ENCODE measurements at regions not wholly inside any gene's neighbourhood (a gene's known extent, or its start where the extent isn't known, plus 50 kb on each side); places are given as distances from the start of the nearest gene placed in this dataset.

DNA sequence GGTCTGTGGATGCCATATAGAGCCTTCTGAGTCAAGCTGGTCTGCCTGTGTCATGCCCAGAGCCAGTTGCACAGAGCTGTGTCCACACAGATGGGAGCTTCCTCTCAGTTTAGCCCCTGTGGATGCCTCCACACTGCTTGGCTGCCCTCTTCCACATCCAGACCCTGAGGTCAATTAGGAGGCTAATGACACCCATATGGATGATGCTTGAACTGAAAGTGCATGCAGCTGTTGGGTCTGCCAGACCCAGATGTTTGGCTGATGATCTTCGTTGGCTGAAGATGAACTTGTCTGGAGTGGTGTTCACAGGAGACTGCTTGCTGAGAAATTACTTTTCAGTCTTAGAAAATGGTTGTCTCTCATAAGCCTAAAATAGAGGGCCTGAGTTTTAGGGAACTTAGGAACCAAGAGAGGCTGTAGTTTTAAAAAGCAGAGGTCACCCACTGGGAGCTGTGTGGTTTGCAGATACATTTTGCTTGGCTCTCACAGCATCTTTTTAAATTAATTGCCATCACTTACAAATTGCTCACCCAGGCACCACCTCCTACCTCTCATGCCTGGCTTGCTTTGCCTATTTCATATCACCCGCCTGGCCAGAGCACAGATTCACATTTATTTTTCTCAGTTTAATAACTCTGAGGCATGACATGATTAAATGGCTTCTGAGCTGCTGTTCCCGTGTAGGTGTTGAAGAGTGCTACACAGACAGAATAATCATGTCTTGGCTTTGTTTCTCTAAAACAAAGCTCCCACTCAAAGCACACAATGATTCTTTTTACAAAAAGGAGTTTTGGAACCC lies 176.1 kb downstream of the MINAR1 start:
- Histone ChIP-seq H3K9me3 (ENCODE audit: control insufficient read depth, insufficient read depth, low read length) (no peaks in the 10 kb centered on the region), H3K79me2 (ENCODE audit: control insufficient read depth, low read length) (no peaks in the 10 kb centered on the region)

DNA sequence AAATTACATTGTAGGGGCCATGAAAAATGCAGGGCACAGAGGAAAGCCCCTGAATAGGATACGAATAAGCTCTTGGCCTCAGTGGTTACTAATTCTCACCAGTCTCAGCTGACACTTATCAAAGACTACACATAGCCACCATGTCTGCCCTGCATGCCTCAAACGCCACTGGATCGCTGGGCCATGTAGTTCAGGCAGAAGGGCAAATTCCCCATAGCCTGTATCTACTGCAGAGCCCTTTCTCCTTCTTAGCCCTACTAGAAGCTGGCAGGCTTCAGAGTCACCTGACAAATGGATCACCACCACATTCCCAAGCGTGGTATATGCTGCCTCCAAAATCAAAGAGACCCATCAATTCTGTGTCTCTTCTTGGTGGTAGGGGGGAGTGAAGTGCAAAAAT lies 177.4 kb downstream of the MINAR1 start:
- no peak overlapping the region for H3K4me3 ChIP-seq (ENCODE audit: low read length)
- H3K9me3 ChIP-seq (ENCODE audit: control insufficient read depth, insufficient read depth, low read length): no peaks in the 10 kb centered on the region
- no peaks in the 10 kb centered on the region for H3K4me1 ChIP-seq (ENCODE audit: control insufficient read depth, low read length)
- no peaks in the 10 kb centered on the region for H4K20me1 ChIP-seq (ENCODE audit: control insufficient read depth, insufficient read depth, low read depth, low read length)
- H3K4me2 ChIP-seq (ENCODE audit: low read length): no peak overlapping the region
- no peaks in the 10 kb centered on the region for H3K79me2 ChIP-seq (ENCODE audit: control insufficient read depth, low read length)
- no peaks in the 10 kb centered on the region for H3K9me2 ChIP-seq (replicated peaks; ENCODE audit: control insufficient read depth, low read length)
- H3K27me3 ChIP-seq (ENCODE audit: control insufficient read depth, low read length): no peaks in the 10 kb centered on the region
- TF ChIP-seq, protein P1, sequence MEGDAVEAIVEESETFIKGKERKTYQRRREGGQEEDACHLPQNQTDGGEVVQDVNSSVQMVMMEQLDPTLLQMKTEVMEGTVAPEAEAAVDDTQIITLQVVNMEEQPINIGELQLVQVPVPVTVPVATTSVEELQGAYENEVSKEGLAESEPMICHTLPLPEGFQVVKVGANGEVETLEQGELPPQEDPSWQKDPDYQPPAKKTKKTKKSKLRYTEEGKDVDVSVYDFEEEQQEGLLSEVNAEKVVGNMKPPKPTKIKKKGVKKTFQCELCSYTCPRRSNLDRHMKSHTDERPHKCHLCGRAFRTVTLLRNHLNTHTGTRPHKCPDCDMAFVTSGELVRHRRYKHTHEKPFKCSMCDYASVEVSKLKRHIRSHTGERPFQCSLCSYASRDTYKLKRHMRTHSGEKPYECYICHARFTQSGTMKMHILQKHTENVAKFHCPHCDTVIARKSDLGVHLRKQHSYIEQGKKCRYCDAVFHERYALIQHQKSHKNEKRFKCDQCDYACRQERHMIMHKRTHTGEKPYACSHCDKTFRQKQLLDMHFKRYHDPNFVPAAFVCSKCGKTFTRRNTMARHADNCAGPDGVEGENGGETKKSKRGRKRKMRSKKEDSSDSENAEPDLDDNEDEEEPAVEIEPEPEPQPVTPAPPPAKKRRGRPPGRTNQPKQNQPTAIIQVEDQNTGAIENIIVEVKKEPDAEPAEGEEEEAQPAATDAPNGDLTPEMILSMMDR (IDR thresholded peaks at IDR 0.05; ENCODE audit: low read depth, low read length, poor library complexity, severe bottlenecking): no peak
- no peak for TF ChIP-seq EZH2phosphoT487 (IDR thresholded peaks at IDR 0.05; ENCODE audit: borderline replicate concordance, low read length)
- H3K36me3 ChIP-seq (ENCODE audit: control insufficient read depth, low read length): no peaks in the 10 kb centered on the region
- no peak overlapping the region for H3K27ac ChIP-seq (ENCODE audit: low read depth, low read length)
- H3F3A ChIP-seq (ENCODE audit: control insufficient read depth, insufficient read depth): no peaks in the 10 kb centered on the region

More for the DNA sequence above, 176.1 kb downstream of the MINAR1 start:
- Histone ChIP-seq H3K36me3 (ENCODE audit: control insufficient read depth, low read length) (no peaks in the 10 kb centered on the region), H3F3A (ENCODE audit: control insufficient read depth, insufficient read depth) (no peaks in the 10 kb centered on the region), H4K20me1 (ENCODE audit: control insufficient read depth, insufficient read depth, low read depth, low read length) (no peaks in the 10 kb centered on the region), H3K27ac (ENCODE audit: low read depth, low read length) (no peak overlapping the region), H3K27me3 (ENCODE audit: control insufficient read depth, low read length) (no peaks in the 10 kb centered on the region), H3K4me2 (ENCODE audit: low read length) (no peak overlapping the region), H3K4me3 (ENCODE audit: low read length) (no peak overlapping the region), H3K4me1 (ENCODE audit: control insufficient read depth, low read length) (no peaks in the 10 kb centered on the region), H3K9me2 (replicated peaks; ENCODE audit: control insufficient read depth, low read length) (no peaks in the 10 kb centered on the region)
- no peak for TF ChIP-seq EZH2phosphoT487 (IDR thresholded peaks at IDR 0.05; ENCODE audit: borderline replicate concordance, low read length)
- TF ChIP-seq, protein P1 (IDR thresholded peaks at IDR 0.05; ENCODE audit: low read depth, low read length, poor library complexity, severe bottlenecking): no peak

DNA sequence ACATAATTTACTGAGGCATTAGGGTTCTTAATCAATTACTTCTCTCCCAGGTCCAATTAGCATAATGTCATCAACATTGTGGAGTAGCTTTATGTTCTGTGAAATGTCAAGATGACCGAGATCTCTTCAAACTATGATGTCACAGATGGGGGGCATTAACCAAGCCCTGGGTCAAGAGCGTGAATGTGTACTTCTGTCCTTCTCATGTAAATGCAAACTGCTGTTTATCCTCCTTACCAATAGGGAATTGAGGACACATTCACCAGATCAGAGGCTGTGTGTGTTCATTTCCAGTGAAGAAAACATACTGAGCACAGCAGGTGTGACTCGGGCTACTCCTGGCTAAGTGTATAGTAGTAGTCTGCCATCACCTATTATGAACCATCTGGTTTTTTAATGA lies 177.9 kb downstream of the MINAR1 start:
- no peaks in the 10 kb centered on the region for H3K36me3 ChIP-seq (ENCODE audit: control insufficient read depth, low read length)
- no peak overlapping the region for H3K4me3 ChIP-seq (ENCODE audit: low read length)
- H4K20me1 ChIP-seq (ENCODE audit: control insufficient read depth, insufficient read depth, low read depth, low read length): no peaks in the 10 kb centered on the region
- no peaks in the 10 kb centered on the region for H3K9me3 ChIP-seq (ENCODE audit: control insufficient read depth, insufficient read depth, low read length)
- H3K4me2 ChIP-seq (ENCODE audit: low read length): no peak overlapping the region
- no peaks in the 10 kb centered on the region for H3K4me1 ChIP-seq (ENCODE audit: control insufficient read depth, low read length)
- no peaks in the 10 kb centered on the region for H3F3A ChIP-seq (ENCODE audit: control insufficient read depth, insufficient read depth)
- H3K9me2 ChIP-seq (replicated peaks; ENCODE audit: control insufficient read depth, low read length): no peaks in the 10 kb centered on the region
- H3K27ac ChIP-seq (ENCODE audit: low read depth, low read length): no peak overlapping the region
- no peak for TF ChIP-seq EZH2phosphoT487 (IDR thresholded peaks at IDR 0.05; ENCODE audit: borderline replicate concordance, low read length)
- H3K27me3 ChIP-seq (ENCODE audit: control insufficient read depth, low read length): no peaks in the 10 kb centered on the region
- H3K79me2 ChIP-seq (ENCODE audit: control insufficient read depth, low read length): no peaks in the 10 kb centered on the region

DNA sequence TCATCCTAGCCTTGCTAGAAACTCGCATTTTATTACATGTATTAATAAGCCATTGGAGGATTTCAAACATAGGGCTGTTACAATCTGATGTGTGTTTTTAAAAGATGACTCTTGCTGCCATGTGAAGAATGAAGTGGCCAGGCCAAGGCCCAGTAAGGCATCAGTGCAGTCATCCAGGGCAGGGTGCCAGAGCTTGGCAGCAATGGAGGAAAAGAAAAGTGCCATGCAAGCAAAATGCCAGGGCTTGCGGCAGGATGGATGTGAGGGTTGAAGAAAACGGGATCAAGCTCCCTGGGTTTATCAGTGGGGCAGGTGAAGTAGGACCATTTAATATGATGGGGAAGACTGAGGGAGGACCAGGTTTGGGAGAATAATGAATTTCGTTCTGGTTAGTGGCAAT lies 183.6 kb downstream of the MINAR1 start:
- Histone ChIP-seq H3K9me3 (ENCODE audit: control insufficient read depth, insufficient read depth, low read length) (no peaks in the 10 kb centered on the region), H3K4me2 (ENCODE audit: low read length) (no peak overlapping the region), H3K9me2 (replicated peaks; ENCODE audit: control insufficient read depth, low read length) (no peaks in the 10 kb centered on the region), H3K36me3 (ENCODE audit: control insufficient read depth, low read length) (no peaks in the 10 kb centered on the region), H3K27ac (ENCODE audit: low read depth, low read length) (no peak overlapping the region), H3K79me2 (ENCODE audit: control insufficient read depth, low read length) (no peaks in the 10 kb centered on the region), H3K4me3 (ENCODE audit: low read length) (no peak overlapping the region), H4K20me1 (ENCODE audit: control insufficient read depth, insufficient read depth, low read depth, low read length) (no peaks in the 10 kb centered on the region), H3F3A (ENCODE audit: control insufficient read depth, insufficient read depth) (no peaks in the 10 kb centered on the region), H3K4me1 (ENCODE audit: control insufficient read depth, low read length) (no peaks in the 10 kb centered on the region), H3K27me3 (ENCODE audit: control insufficient read depth, low read length) (no peaks in the 10 kb centered on the region)
- TF ChIP-seq, protein P1 (IDR thresholded peaks at IDR 0.05; ENCODE audit: low read depth, low read length, poor library complexity, severe bottlenecking): no peak
- TF ChIP-seq EZH2phosphoT487 (IDR thresholded peaks at IDR 0.05; ENCODE audit: borderline replicate concordance, low read length): no peak
